KMS-11 (cell line): ENCODE measurements at regions not wholly inside any gene's neighbourhood (a gene's known extent, or its start where the extent isn't known, plus 50 kb on each side); places are given as distances from the start of the nearest gene placed in this dataset.
A peak's percentile ranks its signal among the peaks of the same experiment; 100 is the strongest.

ENCODE experiments used
- H2AFZ ChIP-seq: fragments of 200-600 bp; sonication (generic); 2 replicates; pipeline ENCODE4 v1.6.1; 2016; ENCODE audit warnings: antibody characterized with exemption, mixed run types, low read depth
- H3K27ac ChIP-seq: fragments of 200-600 bp; sonication (generic); 2 replicates; pipeline ENCODE4 v1.6.1; 2016; ENCODE audit warnings: mild to moderate bottlenecking, mixed run types
- H3K27me3 ChIP-seq: fragments of 200-600 bp; sonication (generic); 2 replicates; pipeline ENCODE4 v1.6.1; 2017; ENCODE audit warnings: mild to moderate bottlenecking, low read depth, mixed run types, moderate library complexity; ENCODE audit not compliant: insufficient read depth
- H3K36me3 ChIP-seq: fragments of 200-600 bp; sonication (generic); 2 replicates; pipeline ENCODE4 v1.6.1; 2017; ENCODE audit warnings: mild to moderate bottlenecking, mixed run types; ENCODE audit not compliant: insufficient read depth
- H3K4me1 ChIP-seq: fragments of 200-600 bp; sonication (generic); 2 replicates; pipeline ENCODE4 v1.6.1; 2016; ENCODE audit warnings: mild to moderate bottlenecking, low read depth, mixed run types; ENCODE audit not compliant: poor library complexity, severe bottlenecking
- H3K4me2 ChIP-seq: fragments of 200-600 bp; sonication (generic); 2 replicates; pipeline ENCODE4 v1.7.0; 2016; ENCODE audit warnings: mild to moderate bottlenecking, mixed run types
- H3K4me3 ChIP-seq: fragments of 200-600 bp; sonication (generic); IDR thresholded peaks from 2 replicates; pipeline ENCODE4 v1.6.1; 2017; ENCODE audit warnings: low read depth, low read length, mixed read lengths; ENCODE audit not compliant: insufficient read depth
- H3K79me2 ChIP-seq: fragments of 200-600 bp; sonication (generic); 2 replicates; pipeline ENCODE4 v1.6.1; 2016; ENCODE audit warnings: low read depth, mixed run types; ENCODE audit not compliant: insufficient read depth
- H3K9ac ChIP-seq: fragments of 200-600 bp; sonication (generic); 2 replicates; pipeline ENCODE4 v1.6.1; 2016; ENCODE audit warnings: mild to moderate bottlenecking, mixed run types
- H4K20me1 ChIP-seq: fragments of 200-600 bp; sonication (generic); 2 replicates; pipeline ENCODE4 v1.6.1; 2016; ENCODE audit warnings: mild to moderate bottlenecking, mixed run types; ENCODE audit not compliant: insufficient read depth
- TF ChIP-seq, protein P1 (sequence below): fragments of 200-600 bp; sonication (generic); conservative IDR thresholded peaks from 2 replicates; pipeline ENCODE4 v1.6.1; 2017; ENCODE audit warnings: low read depth, mild to moderate bottlenecking, antibody characterized with exemption, low read length, moderate library complexity, mixed read lengths

DNA sequence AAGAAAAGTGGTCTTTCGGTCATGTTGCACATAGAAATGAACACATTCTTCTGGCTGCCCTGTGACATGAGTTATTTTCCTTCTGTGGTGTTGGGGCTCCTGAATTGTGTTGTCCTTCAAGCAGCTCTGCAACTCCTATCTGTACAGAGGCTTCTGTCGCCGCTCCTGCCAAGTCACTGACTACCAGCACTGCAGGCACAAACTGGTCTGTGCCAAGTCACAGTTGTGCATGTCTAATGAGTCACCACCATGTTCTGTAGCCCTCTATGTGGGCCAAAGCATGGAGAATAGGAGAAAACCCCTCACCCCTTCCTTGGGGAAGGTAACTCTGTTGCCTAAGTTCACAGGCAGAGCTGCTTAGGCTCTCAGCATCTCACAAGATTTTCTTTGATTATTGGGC lies 283.3 kb downstream of the RPL10L start:
- Histone ChIP-seq H3K9ac (no peak overlapping the region), H3K27me3 (no peaks in the 10 kb centered on the region)

DNA sequence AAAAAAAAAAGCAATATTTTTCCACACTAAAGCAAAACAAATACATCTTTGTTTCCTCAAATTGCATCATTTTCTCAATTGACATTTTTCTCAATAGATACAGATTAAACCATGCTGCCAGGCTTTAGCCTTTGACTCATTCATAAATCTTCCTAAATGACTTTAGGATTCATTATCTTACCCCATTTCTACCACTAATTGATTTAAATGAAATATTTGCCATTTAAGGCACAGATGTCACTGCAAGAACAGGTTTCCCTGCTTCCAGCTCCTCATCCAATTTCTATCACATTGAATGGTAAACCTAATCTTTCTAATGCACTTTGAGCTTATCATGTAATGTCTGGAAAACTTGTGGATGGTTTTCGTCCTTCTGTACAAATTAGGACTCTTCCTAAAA lies 298.7 kb downstream of the RPL10L start:
- H4K20me1 ChIP-seq: no peaks in the 10 kb centered on the region
- H3K4me3 ChIP-seq: no peak overlapping the region
- H3K9ac ChIP-seq: no peak overlapping the region
- H3K27me3 ChIP-seq: no peaks in the 10 kb centered on the region
- TF ChIP-seq, protein P1, sequence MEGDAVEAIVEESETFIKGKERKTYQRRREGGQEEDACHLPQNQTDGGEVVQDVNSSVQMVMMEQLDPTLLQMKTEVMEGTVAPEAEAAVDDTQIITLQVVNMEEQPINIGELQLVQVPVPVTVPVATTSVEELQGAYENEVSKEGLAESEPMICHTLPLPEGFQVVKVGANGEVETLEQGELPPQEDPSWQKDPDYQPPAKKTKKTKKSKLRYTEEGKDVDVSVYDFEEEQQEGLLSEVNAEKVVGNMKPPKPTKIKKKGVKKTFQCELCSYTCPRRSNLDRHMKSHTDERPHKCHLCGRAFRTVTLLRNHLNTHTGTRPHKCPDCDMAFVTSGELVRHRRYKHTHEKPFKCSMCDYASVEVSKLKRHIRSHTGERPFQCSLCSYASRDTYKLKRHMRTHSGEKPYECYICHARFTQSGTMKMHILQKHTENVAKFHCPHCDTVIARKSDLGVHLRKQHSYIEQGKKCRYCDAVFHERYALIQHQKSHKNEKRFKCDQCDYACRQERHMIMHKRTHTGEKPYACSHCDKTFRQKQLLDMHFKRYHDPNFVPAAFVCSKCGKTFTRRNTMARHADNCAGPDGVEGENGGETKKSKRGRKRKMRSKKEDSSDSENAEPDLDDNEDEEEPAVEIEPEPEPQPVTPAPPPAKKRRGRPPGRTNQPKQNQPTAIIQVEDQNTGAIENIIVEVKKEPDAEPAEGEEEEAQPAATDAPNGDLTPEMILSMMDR: no peak
- no peak overlapping the region for H2AFZ ChIP-seq
- H3K79me2 ChIP-seq: no peaks in the 10 kb centered on the region
- H3K4me1 ChIP-seq: no peaks in the 10 kb centered on the region
- H3K36me3 ChIP-seq: no peaks in the 10 kb centered on the region
- H3K27ac ChIP-seq: no peak overlapping the region
- no peak overlapping the region for H3K4me2 ChIP-seq

More for the DNA sequence above, 283.3 kb downstream of the RPL10L start:
- H4K20me1 ChIP-seq: no peaks in the 10 kb centered on the region
- H2AFZ ChIP-seq: no peak overlapping the region
- H3K27ac ChIP-seq: no peak overlapping the region
- H3K4me1 ChIP-seq: no peaks in the 10 kb centered on the region
- H3K36me3 ChIP-seq: no peaks in the 10 kb centered on the region
- H3K4me3 ChIP-seq: no peak overlapping the region
- no peak overlapping the region for H3K4me2 ChIP-seq
- TF ChIP-seq, protein P1: no peak
- H3K79me2 ChIP-seq: no peaks in the 10 kb centered on the region

DNA sequence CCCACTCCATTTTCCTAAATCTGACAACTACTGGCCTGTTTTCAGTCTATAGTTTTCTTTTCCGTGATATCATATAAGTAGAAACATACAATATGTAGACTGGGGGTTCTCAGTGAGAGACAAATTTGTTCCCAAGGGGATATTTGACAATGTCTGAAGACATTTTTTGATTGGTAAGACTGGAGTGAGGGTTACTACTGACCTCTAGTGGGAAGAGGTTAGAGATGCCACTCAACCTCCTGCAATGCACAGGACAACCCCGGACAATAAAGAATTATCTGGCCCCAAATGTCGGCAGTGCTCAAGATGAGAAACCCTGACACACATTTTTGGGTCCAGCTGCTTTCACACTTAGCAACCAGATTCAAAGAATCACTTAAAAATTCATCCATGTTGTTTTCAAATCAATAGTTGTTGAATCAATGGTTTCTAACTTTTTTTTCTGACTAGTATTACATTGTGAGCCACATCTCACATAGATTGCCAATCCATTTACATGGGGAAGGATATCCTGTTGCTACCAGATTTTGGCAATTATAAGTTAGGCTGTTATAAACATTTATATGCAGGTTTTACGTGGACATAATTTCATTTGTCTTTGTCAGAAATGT lies 307.1 kb downstream of the RPL10L start:
- no peak overlapping the region for H3K4me2 ChIP-seq
- H3K27ac ChIP-seq: no peak overlapping the region
- H3K4me3 ChIP-seq: no peak overlapping the region
- H3K79me2 ChIP-seq: no peaks in the 10 kb centered on the region
- H2AFZ ChIP-seq: no peak overlapping the region
- H3K4me1 ChIP-seq: no peaks in the 10 kb centered on the region
- no peaks in the 10 kb centered on the region for H4K20me1 ChIP-seq
- H3K36me3 ChIP-seq: no peaks in the 10 kb centered on the region
- TF ChIP-seq, protein P1: peak; percentile 51
- no peaks in the 10 kb centered on the region for H3K27me3 ChIP-seq
- H3K9ac ChIP-seq: no peak overlapping the region

DNA sequence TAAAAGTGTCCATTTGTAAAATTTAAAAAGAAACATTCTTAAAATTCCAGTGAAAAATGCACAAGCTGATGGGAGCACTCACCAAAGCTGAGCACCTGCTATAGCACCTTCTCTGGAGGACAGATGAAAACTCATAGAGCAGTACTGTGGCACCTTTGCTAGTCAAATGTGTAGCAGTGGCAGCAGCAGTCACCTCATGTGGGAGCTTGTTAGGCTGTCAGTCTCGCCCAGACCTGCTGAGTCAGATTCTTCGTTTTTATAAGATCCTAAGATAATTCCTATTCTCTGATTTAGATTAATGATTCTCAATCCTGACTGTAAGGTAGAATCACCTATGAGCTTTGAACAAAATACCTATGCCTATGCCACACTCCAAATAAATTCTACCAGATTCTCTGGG lies 325.8 kb downstream of the RPL10L start:
- Histone ChIP-seq H3K36me3 (no peaks in the 10 kb centered on the region), H2AFZ (no peak overlapping the region), H3K4me1 (no peaks in the 10 kb centered on the region)

More for the DNA sequence above, 325.8 kb downstream of the RPL10L start:
- H3K79me2 ChIP-seq: no peaks in the 10 kb centered on the region
- H3K27ac ChIP-seq: no peak overlapping the region
- no peaks in the 10 kb centered on the region for H3K27me3 ChIP-seq
- TF ChIP-seq, protein P1: no peak
- H3K4me2 ChIP-seq: no peak overlapping the region
- H4K20me1 ChIP-seq: no peaks in the 10 kb centered on the region
- H3K9ac ChIP-seq: no peak overlapping the region
- no peak overlapping the region for H3K4me3 ChIP-seq
